NB4 (cell line): ENCODE measurements at regions not wholly inside any gene's neighbourhood (a gene's known extent, or its start where the extent isn't known, plus 50 kb on each side); places are given as distances from the start of the nearest gene placed in this dataset.

Source experiments
- DNase-seq: peaks from one replicate; pipeline ENCODE4 v3.0.0; 2010; ENCODE audit warnings: low read depth
- H3K4me3 ChIP-seq: one replicate; pipeline ENCODE4 v1.5.1; 2011; ENCODE audit warnings: mild to moderate bottlenecking, low read depth, low read length, moderate library complexity
- CTCF ChIP-seq: IDR thresholded peaks from one replicate; pipeline ENCODE4 v1.5.1; 2012; ENCODE audit warnings: low read depth, low read length
- MAX ChIP-seq: IDR thresholded peaks from 2 replicates; pipeline ENCODE4 v1.6.1; 2011; ENCODE audit warnings: low read depth, low read length
- MYC ChIP-seq: IDR thresholded peaks from 2 replicates; pipeline ENCODE4 v1.6.1; 2011; ENCODE audit warnings: low read depth, low read length
- POLR2A ChIP-seq: IDR thresholded peaks from 2 replicates; pipeline ENCODE4 v1.6.1; 2011; ENCODE audit warnings: mild to moderate bottlenecking; ENCODE audit not compliant: insufficient read length; ENCODE audit errors: extremely low read depth

- no peak overlapping the region for H3K4me3 ChIP-seq
- DNase-seq = peak; percentile 22
- no peak for TF ChIP-seq POLR2A
- TF ChIP-seq MAX = no peak
Measured at GRCh38 chr2:41922177-41922576, 125.6 kb upstream of the PKDCC start.

- no peak for DNase-seq
- H3K4me3 ChIP-seq = no peak overlapping the region
- no peak for TF ChIP-seq MYC
- no peak for TF ChIP-seq MAX
- TF ChIP-seq CTCF = no peak
- no peak for TF ChIP-seq POLR2A
Measured at GRCh38 chr2:41923156-41923786, 124.5 kb upstream of the PKDCC start.

- no peak overlapping the region for H3K4me3 ChIP-seq
- no peak for TF ChIP-seq MAX
- no peak for TF ChIP-seq POLR2A
- no peak for TF ChIP-seq CTCF
- TF ChIP-seq MYC = no peak
- DNase-seq = no peak
Measured at GRCh38 chr2:41924024-41924423, 123.8 kb upstream of the PKDCC start.

GRCh38 chr2:41924709-41925408, 123.0 kb upstream of the PKDCC start:
- no peak for DNase-seq
- TF ChIP-seq POLR2A (no peak), MYC (no peak), CTCF (no peak), MAX (no peak)
- no peak overlapping the region for H3K4me3 ChIP-seq

- TF ChIP-seq POLR2A = no peak
- TF ChIP-seq CTCF = no peak
- no peak for TF ChIP-seq MYC
- TF ChIP-seq MAX = no peak
- DNase-seq = no peak
- H3K4me3 ChIP-seq = no peak overlapping the region
Measured at GRCh38 chr2:41925712-41926111, 122.1 kb upstream of the PKDCC start.
